IPS-NIHi11 (cell line): ENCODE measurements at regions not wholly inside any gene's neighbourhood (a gene's known extent, or its start where the extent isn't known, plus 50 kb on each side); places are given as distances from the start of the nearest gene placed in this dataset.

Experiments used
- DNase-seq: peaks from one replicate; pipeline ENCODE4 v3.0.0; 2012; ENCODE audit warnings: mixed read lengths, low spot score

DNA sequence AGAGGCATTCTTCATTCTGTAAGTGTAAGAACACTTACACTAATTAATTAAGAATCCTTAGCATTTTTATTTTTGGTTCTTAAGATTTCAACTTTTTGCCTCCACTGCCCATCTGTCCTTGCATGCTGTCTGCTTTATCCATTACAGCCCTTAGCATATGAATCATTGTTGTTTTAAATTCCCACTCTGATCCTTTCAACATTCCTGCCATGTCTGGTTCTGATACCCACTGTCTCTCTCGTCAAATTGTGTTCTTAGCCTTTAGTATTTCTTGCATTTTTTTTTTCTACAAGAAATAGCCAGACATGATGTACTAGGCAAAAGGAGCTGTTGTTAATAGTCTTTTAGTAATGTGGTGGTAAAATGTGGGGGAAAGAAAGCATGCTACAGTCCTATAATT, 1360.0 kb downstream of the TECRL start:
- no peak for DNase-seq

- no peak for DNase-seq
Measured at GRCh38 chr4:63036159-63036866, 1372.9 kb downstream of the TECRL start.

- no peak for DNase-seq
Measured at GRCh38 chr4:63029380-63029779, 1379.9 kb downstream of the TECRL start.

GRCh38 chr4:63020661-63021060, 1388.6 kb downstream of the TECRL start:
- no peak for DNase-seq

- DNase-seq = no peak
Measured at GRCh38 chr4:63017300-63017699, 1392.0 kb downstream of the TECRL start.

DNA sequence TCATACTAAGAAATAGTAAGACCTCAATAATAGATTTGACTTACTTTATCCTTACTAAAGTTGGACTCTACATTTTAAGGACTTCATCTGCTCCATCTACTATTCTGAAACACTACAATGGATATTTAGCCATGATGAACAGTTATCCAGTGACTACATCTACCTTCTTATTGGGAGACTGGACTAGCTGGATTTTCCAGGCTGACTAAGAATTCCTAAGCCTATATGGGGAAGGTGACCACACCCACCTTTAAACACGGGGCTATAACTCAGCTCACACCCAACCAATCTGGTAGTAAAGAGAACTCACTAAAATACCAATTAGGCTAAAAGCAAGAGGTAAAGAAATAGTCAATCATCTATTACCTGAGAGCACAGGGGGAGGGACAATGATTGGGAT, 1438.4 kb downstream of the TECRL start:
- no peak for DNase-seq

DNA sequence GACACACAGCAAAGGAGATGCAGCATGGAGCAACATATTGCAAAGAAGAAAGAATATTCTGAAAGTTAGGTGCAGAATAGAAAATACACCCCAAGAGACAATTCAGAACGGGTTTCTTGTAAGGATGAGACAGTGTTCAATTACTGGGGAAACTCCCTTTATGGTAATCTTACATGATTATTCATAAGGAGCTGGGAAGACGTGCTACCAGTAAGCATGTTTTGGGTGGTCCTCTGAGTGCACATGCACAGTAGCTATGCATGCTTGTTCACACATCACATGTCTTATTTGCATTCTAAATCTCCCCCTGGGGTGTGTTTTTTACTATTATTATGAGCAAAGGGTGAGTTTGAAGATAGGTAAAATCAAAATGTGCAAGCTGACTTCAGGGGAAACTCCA, 1448.8 kb downstream of the TECRL start:
- DNase-seq = no peak

GRCh38 chr4:62953752-62954151, 1455.5 kb downstream of the TECRL start:
- DNase-seq = peak; percentile 29

DNA sequence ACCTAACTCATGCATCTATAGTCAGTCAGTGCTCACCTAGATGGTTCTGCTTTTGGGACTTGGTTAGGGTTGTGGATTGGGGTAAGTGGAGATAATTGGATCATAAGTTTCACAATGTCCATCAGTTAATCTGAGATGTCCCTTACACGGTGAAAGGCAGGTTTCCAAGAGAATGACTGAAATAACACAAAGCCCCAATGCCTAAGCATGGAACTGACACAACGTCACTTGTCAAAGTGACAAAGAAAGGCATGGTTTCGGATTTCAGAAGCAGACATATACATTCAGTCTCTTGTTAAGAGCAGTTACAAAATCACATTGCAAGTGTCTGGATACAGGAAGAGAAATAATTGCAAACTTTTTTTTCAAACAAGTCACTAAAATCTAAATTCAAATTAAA, 1456.9 kb downstream of the TECRL start:
- no peak for DNase-seq

DNA sequence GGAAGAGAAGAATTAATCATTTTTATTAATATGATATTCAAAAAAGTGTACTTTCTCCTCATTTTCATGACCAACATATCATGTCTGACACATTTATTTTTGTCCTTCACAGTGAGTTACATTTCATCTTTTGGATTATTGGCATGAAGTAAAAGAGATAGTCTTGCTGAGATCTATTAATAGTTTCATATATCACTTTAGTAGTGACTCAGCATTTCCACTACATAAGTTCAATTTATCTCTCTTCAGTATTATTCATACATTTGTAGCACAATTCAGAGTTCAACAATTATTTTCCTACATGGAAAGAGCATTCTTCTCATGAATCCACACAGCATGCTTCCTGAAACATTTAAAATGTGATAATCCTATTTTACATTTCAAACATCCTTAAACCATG, 1461.1 kb downstream of the TECRL start:
- no peak for DNase-seq

- no peak for DNase-seq
Measured at GRCh38 chr4:62940229-62940628, 1469.0 kb downstream of the TECRL start.

DNA sequence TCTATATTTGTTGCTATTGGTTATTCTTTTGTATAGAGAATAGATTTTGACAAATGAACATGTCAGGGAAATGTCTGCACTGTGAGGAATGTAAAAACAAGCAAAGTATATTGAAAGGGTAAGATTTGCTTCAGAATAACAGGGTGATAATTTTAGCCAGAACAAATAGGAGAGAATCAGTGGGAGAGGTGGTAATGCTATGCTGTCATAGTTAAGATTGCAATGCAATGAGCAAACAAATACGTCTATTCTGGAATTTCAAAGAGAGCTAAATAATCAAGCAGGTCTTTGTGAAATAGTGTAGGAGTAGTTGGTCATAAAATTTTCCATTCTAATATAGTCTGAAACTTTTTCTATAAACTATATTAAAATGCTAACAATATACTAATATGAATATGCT, 1478.4 kb downstream of the TECRL start:
- no peak for DNase-seq

DNA sequence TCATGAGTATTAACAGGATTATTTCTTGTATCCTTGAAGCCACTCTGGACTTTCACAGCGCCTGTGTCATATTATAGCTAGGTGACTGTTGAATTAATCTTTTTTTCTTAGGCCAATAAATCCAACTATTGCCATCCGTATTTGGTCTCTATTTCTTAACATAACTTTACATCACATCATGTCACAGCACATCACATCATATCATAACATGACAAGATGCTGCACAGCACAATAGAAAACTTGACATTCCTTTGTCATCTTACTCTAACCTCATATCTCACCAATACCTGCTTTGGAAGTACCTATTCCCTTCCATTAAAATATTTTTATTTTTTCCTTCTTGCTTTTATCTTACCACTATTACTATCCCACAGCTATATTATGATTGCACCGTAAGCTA, 1480.8 kb downstream of the TECRL start:
- no peak for DNase-seq

DNA sequence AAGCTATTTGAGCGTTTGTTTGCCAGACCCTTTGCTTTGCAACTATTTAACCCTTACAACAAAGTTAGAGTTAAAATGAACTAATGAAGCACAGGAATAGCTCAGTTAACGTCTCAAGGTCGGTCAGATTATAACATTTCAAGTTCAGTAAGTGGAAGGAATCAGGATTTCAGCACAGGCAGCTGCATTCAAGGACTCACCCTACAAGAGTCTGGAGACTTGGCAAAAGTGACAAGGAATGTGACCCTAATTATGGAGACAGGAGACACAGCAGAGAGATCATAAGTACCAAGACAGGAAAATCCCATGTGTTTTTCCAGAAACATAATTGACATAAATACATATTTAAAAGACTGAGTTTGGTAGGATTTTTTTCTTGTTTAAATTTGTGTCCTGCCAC, 1481.7 kb downstream of the TECRL start:
- DNase-seq = no peak

GRCh38 chr4:62923783-62924182, 1485.5 kb downstream of the TECRL start:
- no peak for DNase-seq

- DNase-seq = no peak
Measured at GRCh38 chr4:62917649-62918048, 1491.6 kb downstream of the TECRL start.

DNA sequence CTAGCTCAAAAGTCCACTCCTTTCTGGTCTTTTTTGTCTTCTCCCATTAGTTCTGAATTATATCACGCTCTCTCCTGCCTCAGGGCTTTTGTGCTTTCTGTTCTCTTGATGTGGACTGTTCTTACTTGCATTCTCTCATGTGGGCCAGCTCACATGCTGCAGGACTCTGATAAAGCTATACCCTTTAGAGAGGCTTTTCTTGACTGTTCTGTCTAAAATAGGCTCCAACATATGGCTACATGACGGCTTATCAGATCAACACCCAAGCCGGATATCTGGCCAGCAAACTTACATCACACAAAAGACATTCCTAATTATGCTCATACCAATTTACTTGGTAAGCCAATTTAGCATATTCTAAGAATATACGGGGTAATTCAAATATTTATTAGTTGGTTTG, 1494.5 kb downstream of the TECRL start:
- DNase-seq = no peak

DNA sequence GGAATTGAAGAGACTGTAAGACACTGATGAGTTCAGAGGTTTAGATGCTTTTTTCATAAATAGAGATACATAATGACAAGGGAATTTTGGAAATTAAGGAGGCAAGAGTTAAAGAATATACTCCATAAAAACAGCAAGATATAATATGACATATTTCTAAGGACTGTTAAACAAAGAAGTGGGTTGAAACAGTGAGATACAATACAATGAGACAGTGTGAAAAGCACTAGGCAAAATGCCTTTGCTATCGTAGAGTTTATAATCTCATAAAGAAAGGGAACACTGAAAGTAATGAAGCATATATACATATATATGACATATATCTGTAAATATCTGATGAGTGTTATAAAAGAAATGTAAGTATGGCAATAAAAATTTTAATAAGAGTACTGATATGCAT, 1496.2 kb downstream of the TECRL start:
- no peak for DNase-seq

DNA sequence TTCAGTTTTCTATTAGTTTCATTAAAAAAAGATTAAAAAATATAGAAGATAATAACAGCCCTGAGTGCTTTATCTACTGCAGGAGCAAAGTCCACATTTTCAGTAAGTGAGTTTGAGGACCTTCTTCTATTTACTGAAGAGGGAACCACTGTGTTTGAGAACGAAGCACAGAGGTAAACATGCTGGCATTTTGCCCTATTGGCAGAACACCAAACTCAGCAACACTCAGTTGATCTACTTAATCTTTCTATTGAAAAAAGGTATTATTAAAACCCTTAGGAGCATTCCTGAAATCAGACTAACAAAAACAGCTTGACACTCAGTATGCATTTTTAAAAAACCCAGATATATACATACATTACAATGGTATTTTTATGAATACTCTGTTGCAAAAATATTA, 1496.7 kb downstream of the TECRL start:
- no peak for DNase-seq

- DNase-seq = no peak
Measured at GRCh38 chr4:62909238-62909637, 1500.0 kb downstream of the TECRL start.

- DNase-seq = no peak
Measured at GRCh38 chr4:62901101-62901500, 1508.1 kb downstream of the TECRL start.

GRCh38 chr4:62899646-62900364, 1509.4 kb downstream of the TECRL start:
- no peak for DNase-seq

GRCh38 chr4:62898115-62898514, 1511.1 kb downstream of the TECRL start:
- no peak for DNase-seq

GRCh38 chr4:62896721-62897120, 1512.5 kb downstream of the TECRL start:
- no peak for DNase-seq
